Skeletal muscle satellite cell (primary cell): ENCODE measurements at regions not wholly inside any gene's neighbourhood (a gene's known extent, or its start where the extent isn't known, plus 50 kb on each side); places are given as distances from the start of the nearest gene placed in this dataset.
"Not testable (repeated sequence)": the region's sequence is repeated elsewhere in the genome, so short reads cannot be mapped to it uniquely, and the experiment has no call there.

ENCODE experiments used
- H3K27me3 ChIP-seq: 2 replicates; pipeline ENCODE4 v1.7.0; 2013; ENCODE audit warnings: low read length; ENCODE audit not compliant: control insufficient read depth, insufficient read depth
- H3K36me3 ChIP-seq: 2 replicates; pipeline ENCODE4 v1.7.0; 2013; ENCODE audit warnings: mild to moderate bottlenecking, control low read depth, low read length; ENCODE audit not compliant: insufficient read depth
- H3K4me1 ChIP-seq: 2 replicates; pipeline ENCODE4 v1.7.0; 2013; ENCODE audit warnings: low read length; ENCODE audit not compliant: control insufficient read depth, insufficient read depth
- H3K4me2 ChIP-seq: 2 replicates; pipeline ENCODE4 v1.7.0; 2013; ENCODE audit warnings: mild to moderate bottlenecking, low read length
- H3K4me3 ChIP-seq: 2 replicates; pipeline ENCODE4 v1.7.0; 2013; ENCODE audit warnings: low read length
- H3K9ac ChIP-seq: 2 replicates; pipeline ENCODE4 v1.7.0; 2013; ENCODE audit warnings: mild to moderate bottlenecking, low read depth, low read length, moderate library complexity
- H3K9me3 ChIP-seq: replicated peaks from 2 replicates; pipeline ENCODE4 v1.7.0; 2013; ENCODE audit warnings: mild to moderate bottlenecking, control low read depth, low read length

GRCh38 chr18:30450927-30451326, 591.6 kb downstream of the DSC3 start:
- H3K27me3 ChIP-seq = no peaks in the 10 kb centered on the region
- H3K4me1 ChIP-seq = no peaks in the 10 kb centered on the region
- no peak overlapping the region for H3K9ac ChIP-seq
- no peaks in the 10 kb centered on the region for H3K36me3 ChIP-seq
- H3K4me3 ChIP-seq = no peak overlapping the region
- H3K4me2 ChIP-seq = no peak overlapping the region
- peaks cover 3% of the 10 kb centered on the region for H3K9me3 ChIP-seq

GRCh38 chr18:30446605-30447004, 595.9 kb downstream of the DSC3 start:
- Histone ChIP-seq H3K9me3 (no peaks in the 10 kb centered on the region), H3K4me1 (no peaks in the 10 kb centered on the region), H3K4me2 (no peak overlapping the region), H3K27me3 (no peaks in the 10 kb centered on the region), H3K9ac (no peak overlapping the region), H3K36me3 (no peaks in the 10 kb centered on the region), H3K4me3 (no peak overlapping the region)

- no peak overlapping the region for H3K4me3 ChIP-seq
- H3K36me3 ChIP-seq = no peaks in the 10 kb centered on the region
- no peaks in the 10 kb centered on the region for H3K4me1 ChIP-seq
- no peak overlapping the region for H3K4me2 ChIP-seq
- no peaks in the 10 kb centered on the region for H3K9me3 ChIP-seq
- no peaks in the 10 kb centered on the region for H3K27me3 ChIP-seq
- H3K9ac ChIP-seq = no peak overlapping the region
Measured at GRCh38 chr18:30444544-30444943, 598.0 kb downstream of the DSC3 start.

GRCh38 chr18:30440351-30440750, 602.2 kb downstream of the DSC3 start:
- no peak overlapping the region for H3K9ac ChIP-seq
- H3K9me3 ChIP-seq = peaks cover 3% of the 10 kb centered on the region
- no peaks in the 10 kb centered on the region for H3K36me3 ChIP-seq
- no peaks in the 10 kb centered on the region for H3K27me3 ChIP-seq
- H3K4me3 ChIP-seq = no peak overlapping the region
- H3K4me1 ChIP-seq = no peaks in the 10 kb centered on the region
- H3K4me2 ChIP-seq = no peak overlapping the region

GRCh38 chr18:30439174-30439573, 603.4 kb downstream of the DSC3 start:
- H3K4me1 ChIP-seq = no peaks in the 10 kb centered on the region
- H3K9ac ChIP-seq = no peak overlapping the region
- H3K36me3 ChIP-seq = no peaks in the 10 kb centered on the region
- peaks cover 3% of the 10 kb centered on the region for H3K9me3 ChIP-seq
- no peaks in the 10 kb centered on the region for H3K27me3 ChIP-seq
- no peak overlapping the region for H3K4me2 ChIP-seq
- no peak overlapping the region for H3K4me3 ChIP-seq

GRCh38 chr18:30432349-30432748, 610.2 kb downstream of the DSC3 start:
- H3K9me3 ChIP-seq = peaks cover 3% of the 10 kb centered on the region
- no peak overlapping the region for H3K4me3 ChIP-seq
- no peaks in the 10 kb centered on the region for H3K27me3 ChIP-seq
- H3K4me1 ChIP-seq = no peaks in the 10 kb centered on the region
- no peak overlapping the region for H3K4me2 ChIP-seq
- H3K9ac ChIP-seq = no peak overlapping the region
- no peaks in the 10 kb centered on the region for H3K36me3 ChIP-seq

GRCh38 chr18:30419399-30419798, 623.1 kb downstream of the DSC3 start:
- H3K4me3 ChIP-seq, H3K36me3 ChIP-seq, H3K4me2 ChIP-seq, H3K27me3 ChIP-seq, H3K4me1 ChIP-seq, H3K9me3 ChIP-seq, H3K9ac ChIP-seq: not testable (repeated sequence)

- Histone ChIP-seq H3K9ac (no peak overlapping the region), H3K9me3 (peaks cover 3% of the 10 kb centered on the region), H3K4me2 (no peak overlapping the region), H3K4me3 (no peak overlapping the region), H3K4me1 (no peaks in the 10 kb centered on the region), H3K27me3 (no peaks in the 10 kb centered on the region), H3K36me3 (no peaks in the 10 kb centered on the region)
Measured at GRCh38 chr18:30415903-30416302, 626.6 kb downstream of the DSC3 start.

- no peaks in the 10 kb centered on the region for H3K4me1 ChIP-seq
- no peaks in the 10 kb centered on the region for H3K27me3 ChIP-seq
- H3K9ac ChIP-seq = no peak overlapping the region
- H3K4me2 ChIP-seq = no peak overlapping the region
- H3K9me3 ChIP-seq = peaks cover 5% of the 10 kb centered on the region
- H3K36me3 ChIP-seq = no peaks in the 10 kb centered on the region
- H3K4me3 ChIP-seq = no peak overlapping the region
Measured at GRCh38 chr18:30409120-30409519, 633.4 kb downstream of the DSC3 start.

GRCh38 chr18:30406728-30407127, 635.8 kb downstream of the DSC3 start:
- H3K27me3 ChIP-seq = no peaks in the 10 kb centered on the region
- H3K36me3 ChIP-seq = no peaks in the 10 kb centered on the region
- no peaks in the 10 kb centered on the region for H3K4me1 ChIP-seq
- no peak overlapping the region for H3K9ac ChIP-seq
- H3K4me2 ChIP-seq = no peak overlapping the region
- peaks cover 3% of the 10 kb centered on the region for H3K9me3 ChIP-seq
- H3K4me3 ChIP-seq = no peak overlapping the region

GRCh38 chr18:30405038-30405437, 637.5 kb downstream of the DSC3 start:
- Histone ChIP-seq H3K9ac (no peak overlapping the region), H3K9me3 (peaks cover 1% of the 10 kb centered on the region), H3K4me1 (no peaks in the 10 kb centered on the region), H3K27me3 (no peaks in the 10 kb centered on the region), H3K4me2 (no peak overlapping the region), H3K4me3 (no peak overlapping the region), H3K36me3 (no peaks in the 10 kb centered on the region)

- Histone ChIP-seq H3K4me3 (no peak overlapping the region), H3K4me1 (no peaks in the 10 kb centered on the region), H3K36me3 (no peaks in the 10 kb centered on the region), H3K4me2 (no peak overlapping the region), H3K9ac (no peak overlapping the region), H3K9me3 (no peaks in the 10 kb centered on the region), H3K27me3 (no peaks in the 10 kb centered on the region)
Measured at GRCh38 chr18:30404422-30404821, 638.1 kb downstream of the DSC3 start.
